NCI-H2107 (cell line): ENCODE measurements at regions not wholly inside any gene's neighbourhood (a gene's known extent, or its start where the extent isn't known, plus 50 kb on each side); places are given as distances from the start of the nearest gene placed in this dataset.
"Not testable (repeated sequence)": the region's sequence is repeated elsewhere in the genome, so short reads cannot be mapped to it uniquely, and the experiment has no call there.

Experiments used
- DNase-seq: peaks from one replicate; lab custom pipeline; 2025; lab: John Stamatoyannopoulos, UW

DNA sequence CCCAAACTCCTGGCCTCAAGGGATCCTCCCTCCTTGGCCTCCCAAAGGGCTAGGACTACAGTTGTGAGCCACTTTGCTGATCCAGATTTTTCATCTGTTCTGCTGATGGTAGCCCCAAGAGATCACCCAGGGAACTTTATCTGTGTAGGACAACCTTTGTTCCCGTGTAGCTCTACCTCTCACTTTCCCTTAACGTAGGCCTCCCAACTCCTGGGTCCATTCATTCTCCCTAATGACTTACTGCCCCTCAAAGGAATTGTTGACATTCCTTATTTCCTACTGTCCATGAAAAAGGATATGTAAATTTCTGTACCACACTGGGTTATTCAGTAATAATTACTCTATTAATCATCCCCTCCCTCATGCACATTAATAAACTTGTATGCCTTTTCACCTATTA is 51.0 kb upstream of the PHF24 start:
- DNase-seq: no peak

DNA sequence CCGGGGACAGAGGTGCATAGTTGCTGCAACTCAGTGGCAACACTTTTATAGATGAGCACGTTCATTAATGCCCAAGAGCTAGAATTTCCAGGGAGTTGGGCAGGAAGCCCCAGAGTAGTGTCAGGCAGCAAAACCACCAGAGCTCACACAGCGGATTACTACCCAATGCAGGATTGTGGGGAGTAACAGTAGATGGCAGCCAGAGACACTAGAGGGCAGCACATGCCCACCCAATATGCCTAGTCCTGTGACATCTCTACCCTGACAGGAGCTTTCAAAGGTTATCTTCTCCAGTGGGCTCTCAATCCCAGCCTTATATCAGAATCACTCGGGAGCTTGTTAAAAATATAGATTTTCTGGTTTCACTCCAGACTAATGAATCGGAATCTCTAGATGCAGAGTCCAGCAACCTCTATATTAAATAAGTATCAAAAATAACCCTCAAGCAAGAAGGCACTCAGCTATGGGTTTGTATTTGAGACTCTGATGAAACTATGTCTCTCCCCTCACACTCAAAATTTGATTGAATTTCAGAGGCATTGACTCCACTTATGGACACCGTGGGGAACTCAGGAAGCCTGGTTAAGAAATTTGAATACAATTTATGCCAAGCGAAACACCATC is 58.4 kb upstream of the PHF24 start:
- DNase-seq: peak; percentile 24

DNA sequence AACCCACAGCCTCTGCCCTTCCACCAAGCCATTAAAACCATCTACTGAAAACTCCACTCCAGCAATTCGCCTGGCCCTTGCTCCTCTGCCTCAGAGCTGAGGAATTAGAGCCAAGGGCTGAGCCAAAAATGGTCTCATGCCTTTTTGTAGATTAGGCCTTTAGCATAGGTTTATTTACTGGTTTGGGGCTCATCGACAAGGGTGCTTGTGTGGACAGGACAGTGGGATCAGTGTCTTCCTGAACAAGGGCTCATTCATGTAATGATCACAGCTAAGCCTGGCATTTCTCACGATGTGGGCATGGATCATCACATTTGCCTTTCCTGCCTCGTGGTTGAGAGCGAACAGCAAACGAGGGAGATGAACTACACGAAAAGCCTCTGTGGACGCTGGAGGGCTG is 59.2 kb upstream of the PHF24 start:
- DNase-seq: no peak

DNA sequence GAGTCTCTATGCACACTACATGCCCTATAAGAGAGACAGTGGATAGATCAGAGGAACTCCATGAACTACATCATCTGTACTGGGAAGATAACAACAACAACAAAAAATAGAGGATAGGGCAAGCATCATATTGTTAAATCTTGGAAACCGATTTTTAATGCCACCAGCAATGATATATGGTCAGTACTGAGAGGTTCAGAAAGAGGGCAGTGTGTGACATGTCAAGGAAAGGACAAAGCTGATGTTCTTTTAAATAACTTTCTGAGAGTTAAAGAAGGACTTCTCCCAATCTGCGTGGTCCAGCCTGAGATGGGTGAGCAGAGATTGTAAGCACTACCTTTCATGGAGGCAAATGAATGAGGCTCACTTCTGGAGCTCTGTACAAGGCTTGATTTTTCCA is 62.0 kb upstream of the PHF24 start:
- DNase-seq: no peak

DNA sequence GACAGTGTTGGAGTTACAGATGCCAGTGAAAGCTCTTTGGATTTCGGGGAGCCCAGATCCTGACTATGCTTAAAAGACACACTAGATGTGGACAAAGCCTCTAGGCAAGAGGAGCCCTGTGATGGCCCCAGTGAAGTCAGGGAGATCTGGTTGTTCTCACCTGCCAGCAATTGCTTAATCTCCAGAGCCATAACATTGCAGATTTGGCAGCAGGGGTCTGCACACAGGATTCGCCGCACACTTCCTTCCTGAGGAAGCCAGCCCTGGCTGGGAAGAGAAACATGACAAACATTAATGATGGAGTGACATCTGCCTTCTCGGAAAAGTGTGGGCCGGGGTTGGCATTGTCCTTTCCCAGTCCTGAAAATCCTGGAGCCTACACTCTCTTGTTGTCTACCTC is 65.2 kb upstream of the PHF24 start:
- DNase-seq: no peak

DNA sequence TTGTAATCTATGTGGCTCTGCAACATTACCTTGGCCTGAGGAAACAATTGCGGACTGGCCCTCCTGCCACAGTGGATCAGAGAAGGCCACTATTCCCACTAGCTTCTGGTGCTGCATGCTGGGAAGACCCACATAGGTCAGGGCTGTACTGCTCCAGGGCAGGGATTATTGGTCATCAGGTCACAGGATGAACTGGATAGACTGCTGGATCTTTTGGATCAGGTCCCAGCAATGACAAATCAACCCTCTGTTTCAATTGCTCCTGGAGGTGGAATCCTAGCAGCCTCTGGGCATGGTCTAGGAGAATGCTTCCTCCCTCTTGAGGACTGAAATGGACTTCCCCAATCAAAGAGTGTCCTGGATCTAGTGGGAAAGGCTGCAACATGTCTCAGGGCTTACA is 66.7 kb upstream of the PHF24 start:
- no peak for DNase-seq

DNA sequence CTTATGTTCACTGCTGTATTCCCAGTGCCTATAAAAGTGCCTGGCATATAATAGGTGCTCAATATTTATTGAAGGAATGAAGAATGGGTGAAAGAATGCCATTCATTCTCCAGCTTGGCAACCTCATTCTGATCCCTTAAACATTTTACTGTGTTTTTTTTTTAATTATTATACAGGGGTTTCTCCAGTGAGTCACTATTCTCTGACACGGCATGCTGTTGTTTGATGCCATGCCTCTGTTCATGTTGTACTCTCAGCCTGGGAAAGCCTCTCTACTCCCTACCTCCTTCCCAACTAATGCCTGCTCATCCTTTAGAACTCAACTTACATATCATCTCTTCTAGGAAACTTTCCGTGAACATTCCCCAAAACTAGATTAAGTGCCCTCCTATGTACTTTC is 70.2 kb upstream of the PHF24 start:
- DNase-seq: no peak

DNA sequence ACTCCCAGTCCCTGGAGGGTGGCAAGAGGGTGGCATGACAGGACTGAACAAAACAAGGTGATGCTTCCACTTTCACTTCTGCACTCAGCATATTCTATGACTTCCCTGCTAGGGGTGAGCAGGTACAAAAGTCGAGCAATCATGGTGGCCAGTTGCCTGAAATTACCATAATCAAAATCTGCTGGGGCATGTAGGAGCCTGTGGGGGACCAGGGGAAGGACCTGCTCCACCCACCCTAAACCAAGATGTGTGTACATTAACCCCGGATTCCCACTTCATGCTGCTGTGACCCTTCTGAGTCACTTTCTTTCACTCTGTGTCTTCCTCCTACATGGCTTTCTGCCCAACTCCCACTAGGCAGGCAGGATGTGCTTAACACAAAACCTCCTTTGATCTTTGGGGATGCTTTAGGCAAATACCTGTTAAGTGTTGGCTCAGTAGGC is 73.3 kb upstream of the PHF24 start:
- DNase-seq: no peak

DNA sequence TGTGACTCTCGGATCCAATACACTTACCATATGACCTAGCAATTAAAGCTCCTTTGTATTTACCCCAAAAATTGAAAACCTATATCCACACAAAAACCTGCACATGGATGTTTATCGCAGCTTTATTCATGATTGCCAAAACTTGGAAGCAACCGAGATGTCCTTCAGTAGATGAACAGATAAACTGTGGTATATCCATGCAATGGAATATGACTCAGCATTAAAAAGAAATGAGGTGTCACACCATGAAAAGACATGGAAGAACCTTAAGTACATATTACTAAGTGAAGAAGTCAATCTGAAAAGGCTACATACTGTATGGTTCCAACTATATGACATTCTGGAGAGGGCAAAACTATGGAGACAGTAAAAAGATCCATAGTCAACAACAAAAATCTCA is 82.0 kb upstream of the PHF24 start:
- DNase-seq: no peak

DNA sequence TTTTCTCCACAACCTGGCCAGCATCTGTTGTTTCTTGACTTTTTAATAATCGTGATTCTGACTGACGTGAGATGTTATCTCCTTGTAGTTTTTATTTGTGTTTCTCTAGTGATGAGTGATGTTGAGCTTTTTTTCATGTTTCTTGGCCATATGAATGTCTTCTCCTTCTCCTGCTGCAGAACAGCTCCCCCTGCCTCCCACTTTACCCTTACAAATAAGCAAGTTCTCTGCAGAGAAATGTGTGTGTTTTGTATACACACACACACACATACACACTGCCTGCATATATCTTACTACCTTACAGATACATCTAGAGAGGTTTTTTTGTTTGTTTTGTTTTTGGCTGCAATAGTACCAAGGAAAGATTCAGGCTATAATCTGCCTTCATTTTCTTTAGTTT is 88.7 kb upstream of the PHF24 start:
- DNase-seq: no peak

DNA sequence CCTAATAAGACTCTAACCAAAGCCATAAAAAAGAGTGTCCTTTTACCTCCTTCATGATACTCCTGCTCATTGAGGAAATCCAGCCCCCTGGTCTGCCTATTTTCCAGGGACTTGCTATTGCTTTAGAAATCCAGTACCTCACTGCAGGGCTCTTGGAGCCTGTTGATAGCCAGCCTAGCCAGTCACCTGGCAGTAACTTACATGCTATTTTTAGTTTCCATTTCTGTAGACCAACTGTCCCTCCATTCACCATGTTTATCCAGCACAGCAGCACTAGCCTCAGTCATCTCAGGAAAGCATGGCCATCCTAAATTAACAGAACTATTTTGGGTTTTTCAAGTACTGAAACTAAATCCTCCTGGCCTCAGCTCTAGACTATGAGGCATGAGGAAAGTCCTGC is 91.5 kb upstream of the PHF24 start:
- DNase-seq: no peak

DNA sequence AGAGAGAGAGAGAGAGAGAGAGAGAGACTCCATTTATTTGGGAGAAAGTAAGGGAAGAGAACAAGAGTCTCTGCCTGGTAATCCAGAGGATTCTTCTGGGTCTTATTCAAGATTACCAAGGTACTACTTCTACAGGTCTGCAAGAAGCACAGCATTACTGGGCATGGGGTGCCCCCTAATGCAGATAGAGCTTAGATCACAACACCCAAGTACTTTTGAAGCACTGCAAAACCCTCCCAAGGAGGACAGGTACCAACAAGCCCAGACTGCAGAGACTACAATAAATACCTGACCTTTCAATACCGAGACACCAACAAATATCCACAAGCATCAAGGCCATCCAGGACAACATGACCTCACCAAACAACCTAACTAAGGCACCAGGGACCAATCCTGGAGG is 94.7 kb upstream of the PHF24 start:
- no peak for DNase-seq

DNA sequence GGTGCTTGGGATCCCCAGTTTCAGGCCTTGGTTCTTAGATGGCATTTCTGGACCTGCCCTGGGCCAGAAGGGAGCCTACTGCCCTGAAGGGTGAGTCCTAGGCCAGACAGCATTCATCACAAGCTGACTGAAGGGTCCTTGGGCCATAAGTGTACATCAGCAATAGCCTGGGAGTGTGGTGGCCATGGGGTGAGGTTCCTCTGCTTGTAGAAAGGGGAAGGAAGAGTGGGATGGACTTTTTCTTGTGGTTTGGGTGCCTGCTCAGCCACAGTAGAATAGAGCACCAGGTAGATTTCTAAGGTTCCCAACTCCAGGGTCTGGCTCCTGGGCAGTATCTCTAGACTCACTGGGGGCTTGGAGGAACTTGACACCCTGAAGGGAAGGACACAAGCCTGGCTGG is 95.2 kb upstream of the PHF24 start:
- DNase-seq: no peak

DNA sequence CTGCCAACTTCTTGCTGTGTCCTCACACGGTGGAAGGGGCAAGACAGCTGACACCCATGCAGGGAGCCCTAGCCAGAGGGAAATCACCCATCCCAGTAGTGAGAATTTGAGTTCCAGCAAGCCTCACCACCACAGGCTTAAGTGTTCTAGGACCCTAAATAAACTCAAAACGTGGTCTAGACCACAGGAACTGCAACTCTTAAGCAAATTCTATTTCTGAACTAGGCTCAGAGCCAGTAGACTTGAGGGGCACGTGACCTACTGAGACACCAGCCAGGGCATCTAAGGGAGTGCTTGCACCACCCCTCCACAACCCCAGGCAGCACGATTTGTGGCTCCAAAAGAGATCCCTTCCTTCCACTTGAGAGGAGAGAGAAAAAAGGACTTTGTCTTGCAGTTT is 96.0 kb upstream of the PHF24 start:
- no peak for DNase-seq

DNA sequence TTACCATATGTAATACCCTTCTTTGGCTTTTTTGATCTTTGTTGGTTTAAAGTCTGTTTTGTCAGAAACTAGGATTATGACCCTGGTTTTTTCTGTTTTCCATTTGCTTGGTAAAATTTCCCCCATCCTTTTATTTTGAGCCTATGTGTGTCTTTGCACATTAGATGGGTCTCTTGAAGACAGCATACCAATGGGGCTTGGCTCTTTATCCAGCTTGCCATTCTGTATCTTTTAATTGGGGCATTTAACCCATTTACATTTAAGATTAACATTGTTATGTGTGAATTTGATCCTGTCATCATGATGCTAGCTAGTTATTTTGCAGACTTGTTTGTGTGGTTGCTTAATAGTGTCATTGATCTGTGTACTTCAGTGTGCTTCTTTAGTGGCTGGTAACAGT is 103.1 kb upstream of the PHF24 start:
- DNase-seq: not testable (repeated sequence)

DNA sequence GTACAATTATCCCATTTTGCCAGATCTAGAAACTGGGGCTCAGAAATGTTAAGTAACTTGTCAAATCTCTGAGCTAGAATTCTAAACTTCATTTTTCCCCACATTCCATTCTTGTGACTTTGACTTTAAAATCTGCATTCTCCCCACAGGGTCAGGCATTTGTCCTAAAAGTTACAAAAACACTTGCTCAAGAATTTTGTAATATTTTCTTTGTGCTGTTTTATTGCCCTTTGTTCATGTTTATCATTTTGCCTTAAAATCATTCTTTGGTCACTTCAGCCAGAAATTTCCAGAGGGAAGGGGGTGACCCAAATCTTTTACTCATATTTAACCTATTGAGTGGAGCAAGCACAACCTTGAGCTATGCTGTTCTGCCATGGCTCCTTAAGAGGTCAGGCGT is 120.1 kb upstream of the CCL21 start:
- DNase-seq: no peak

DNA sequence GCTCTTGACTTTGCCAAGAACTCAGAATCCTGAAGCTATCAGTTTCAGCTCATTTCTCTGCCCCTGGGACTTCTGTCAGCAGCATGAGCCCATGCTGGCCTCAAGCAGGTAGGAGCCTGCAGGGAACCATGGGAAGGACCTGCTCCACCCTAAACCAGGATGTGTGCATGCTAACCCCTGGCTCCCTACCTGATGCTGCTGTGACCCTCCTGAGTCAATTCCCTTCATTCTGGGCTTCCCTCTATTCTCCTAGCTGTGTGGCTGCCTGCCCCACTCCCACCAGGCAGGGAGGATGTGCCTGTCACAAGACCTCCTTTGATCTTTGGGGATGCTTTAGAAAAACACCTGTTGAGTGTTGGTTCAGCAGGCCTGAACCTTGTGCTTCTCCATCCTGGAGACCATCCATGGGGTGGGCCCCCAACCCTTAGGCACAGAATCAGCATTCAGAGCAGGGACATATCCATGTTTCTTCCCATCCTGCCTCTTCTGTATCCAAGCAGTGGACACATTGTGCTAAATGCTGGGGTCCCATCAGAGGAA is 117.1 kb upstream of the CCL21 start:
- no peak for DNase-seq

DNA sequence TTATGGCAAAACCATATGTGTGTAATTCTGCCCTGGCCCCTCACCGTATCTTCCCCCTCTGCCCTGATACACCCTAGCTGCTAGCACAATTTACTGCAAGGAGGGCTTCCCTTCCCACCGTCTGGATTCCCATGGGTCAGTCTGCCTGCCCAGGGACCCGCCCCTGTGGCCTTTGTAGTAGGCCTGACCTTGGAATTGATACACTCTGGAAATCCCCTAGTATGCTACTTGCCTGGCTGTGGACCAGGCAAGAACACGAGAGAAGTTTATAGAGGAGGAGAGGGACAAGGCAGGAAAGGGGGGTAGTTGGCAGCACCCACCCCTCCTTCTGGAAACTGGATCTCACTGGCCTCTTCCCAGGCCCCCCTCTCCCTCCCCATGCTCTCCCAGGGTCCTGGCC is 115.8 kb upstream of the CCL21 start:
- no peak for DNase-seq

DNA sequence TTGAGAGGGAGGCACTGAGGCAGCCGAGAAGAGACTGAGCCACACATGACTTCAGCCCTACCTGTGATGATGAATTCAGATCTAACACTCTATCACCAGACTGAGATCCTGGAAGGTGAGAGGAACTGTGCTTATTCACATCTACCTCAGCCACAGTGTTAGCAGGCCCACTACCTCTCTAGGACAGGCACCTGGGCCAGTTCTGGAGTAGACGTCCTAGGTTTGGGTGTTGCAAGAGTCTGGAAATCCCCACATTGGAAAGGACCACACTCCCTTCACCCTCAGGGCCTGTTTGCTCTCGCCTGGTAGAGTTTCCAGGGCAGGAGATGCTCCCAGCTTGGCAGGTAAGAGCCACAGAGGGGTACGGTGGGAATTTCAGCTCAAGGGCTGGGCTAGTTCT is 113.8 kb upstream of the CCL21 start:
- no peak for DNase-seq

DNA sequence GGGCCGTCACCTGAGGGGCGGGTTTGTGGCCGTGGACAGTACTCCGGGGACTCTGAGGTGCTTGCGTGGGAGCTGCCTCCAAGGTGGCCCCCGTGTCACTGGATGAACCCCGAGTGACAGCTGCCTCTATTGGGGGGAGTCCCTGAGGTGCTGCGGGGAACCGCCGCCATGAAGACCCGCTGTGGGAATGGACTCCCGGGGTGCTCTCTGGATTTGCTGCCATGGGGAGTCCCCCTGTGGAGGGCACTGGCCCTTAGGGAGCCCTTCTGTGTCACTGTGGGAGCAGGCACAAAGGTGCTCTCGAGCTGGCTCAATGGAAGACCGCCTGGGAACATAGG is 100.2 kb upstream of the CCL21 start:
- no peak for DNase-seq

DNA sequence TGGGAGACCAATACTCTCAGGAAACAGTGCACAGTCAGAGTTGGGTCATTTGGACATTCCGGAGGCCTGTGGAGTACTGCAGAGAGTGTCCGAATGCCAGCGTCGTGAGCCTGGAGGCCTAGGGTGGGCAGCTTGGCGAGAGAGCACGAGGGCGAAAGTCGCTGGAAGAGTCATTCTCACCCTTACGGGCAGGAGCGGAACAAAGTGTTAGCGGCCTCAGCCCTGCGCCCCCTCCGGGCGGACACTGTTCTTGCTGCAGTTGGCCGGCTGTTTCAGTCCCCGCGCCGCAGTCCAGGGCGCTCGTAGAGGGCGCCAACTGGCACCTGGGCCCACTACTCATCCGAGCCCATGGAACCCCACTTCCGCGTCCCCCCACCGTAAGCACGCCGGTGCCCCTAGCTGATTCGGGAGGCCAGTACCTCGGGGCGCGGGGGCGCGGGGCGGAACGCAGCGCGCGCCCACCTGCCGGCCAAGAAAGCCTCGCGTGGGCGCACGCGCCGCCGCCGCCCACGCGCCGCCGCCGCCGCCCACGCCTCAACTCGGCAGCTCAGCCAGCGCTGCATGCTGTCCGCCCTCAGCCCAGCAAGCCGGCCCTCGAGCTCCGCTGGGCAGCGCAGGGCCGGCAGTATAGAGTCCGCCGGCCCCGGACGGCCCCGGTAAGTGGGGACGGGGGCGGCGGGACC is 99.7 kb upstream of the CCL21 start:
- no peak for DNase-seq

DNA sequence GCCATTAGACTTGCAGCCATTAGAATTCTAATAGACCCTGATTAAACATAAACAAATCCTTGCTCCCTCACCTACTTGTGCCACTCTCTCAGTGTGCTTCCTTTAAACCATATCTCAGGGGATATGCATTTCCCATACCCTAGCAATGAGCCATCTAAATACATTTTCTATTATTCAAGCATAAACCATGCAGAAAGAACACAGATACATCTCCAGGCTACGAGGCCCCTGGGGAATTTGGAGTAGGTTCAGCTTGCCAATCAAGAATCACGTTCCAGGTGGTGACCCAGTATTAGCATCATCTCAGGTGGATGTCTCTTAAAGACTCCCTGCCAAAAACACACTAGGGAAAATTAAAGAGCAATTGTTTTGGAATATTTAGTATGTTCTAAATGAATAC is 93.0 kb upstream of the CCL21 start:
- no peak for DNase-seq

DNA sequence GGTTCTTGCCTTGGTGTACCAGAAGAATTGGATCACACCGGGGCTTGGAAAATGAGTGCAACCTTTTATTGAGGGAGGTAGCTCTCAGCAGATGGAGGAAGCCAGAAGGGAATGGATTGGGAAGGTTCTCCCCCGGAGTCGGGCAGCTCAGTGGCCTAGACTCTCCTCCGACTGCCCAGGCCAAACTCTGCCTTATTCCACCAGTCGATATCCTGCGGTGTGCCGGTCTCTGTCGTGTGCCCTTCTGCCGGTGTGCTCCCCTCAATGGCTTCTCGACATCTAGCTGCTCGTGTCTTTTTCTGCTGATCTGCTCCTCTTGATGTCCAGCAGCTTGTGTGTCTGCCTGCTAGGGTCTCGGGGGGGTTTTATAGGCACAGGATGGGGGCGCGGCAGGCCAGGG is 87.4 kb upstream of the CCL21 start:
- DNase-seq: no peak

DNA sequence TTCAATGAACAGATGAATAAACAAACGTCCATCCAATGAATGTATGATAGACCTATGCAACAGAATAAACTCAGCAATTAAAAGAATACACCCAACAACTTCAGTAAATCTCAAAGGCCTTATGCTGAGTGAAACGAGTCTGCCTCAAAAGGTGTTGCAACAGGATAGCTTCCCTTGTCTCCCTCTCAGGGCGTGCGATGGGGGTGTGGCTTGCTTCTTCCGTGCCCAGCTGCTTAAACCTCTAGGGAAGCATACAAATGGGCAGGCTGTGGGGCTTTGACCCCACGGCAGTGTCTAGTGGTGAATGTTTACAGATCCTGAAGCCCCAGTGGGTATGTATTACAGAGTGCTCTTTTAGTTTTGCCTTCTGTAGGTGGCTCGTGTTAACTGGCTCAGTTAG is 87.0 kb upstream of the CCL21 start:
- DNase-seq: peak; percentile 2
